ENCODE measurements at regions not wholly inside any gene's neighbourhood (a gene's known extent, or its start where the extent isn't known, plus 50 kb on each side); places are given as distances from the start of the nearest gene placed in this dataset.

GRCh38 chr2:189267925-189268579 lies 88.5 kb upstream of the COL5A2 start:
- DNase-seq (ENCODE audit: low spot score) (no peak), ATAC-seq (no peak)

GRCh38 chr2:189268763-189269162 lies 89.2 kb upstream of the COL5A2 start:
- no peak for ATAC-seq

GRCh38 chr2:189273734-189274133 lies 94.2 kb upstream of the COL5A2 start:
- DNase-seq (ENCODE audit: low spot score) (no peak), ATAC-seq (no peak)

More at GRCh38 chr2:189268763-189269162, 89.2 kb upstream of the COL5A2 start:
- DNase-seq (ENCODE audit: low spot score): no peak

- DNase-seq (ENCODE audit: low spot score): no peak
- ATAC-seq: no peak
Measured at GRCh38 chr2:189274361-189274760, 94.8 kb upstream of the COL5A2 start.

GRCh38 chr2:189276277-189276676 lies 96.7 kb upstream of the COL5A2 start:
- no peak for ATAC-seq
- DNase-seq (ENCODE audit: low spot score): no peak

GRCh38 chr2:189281201-189281600 lies 101.6 kb upstream of the COL5A2 start:
- ATAC-seq (no peak), DNase-seq (ENCODE audit: low spot score) (no peak)

- DNase-seq (ENCODE audit: low spot score) (no peak), ATAC-seq (no peak)
Measured at GRCh38 chr2:189285349-189285748, 105.8 kb upstream of the COL5A2 start.

- DNase-seq (ENCODE audit: low spot score) (no peak), ATAC-seq (no peak)
Measured at GRCh38 chr2:189285962-189286645, 106.5 kb upstream of the COL5A2 start.

- ATAC-seq (no peak), DNase-seq (ENCODE audit: low spot score) (no peak)
Measured at GRCh38 chr2:189287363-189287762, 107.8 kb upstream of the COL5A2 start.

GRCh38 chr2:189287982-189288521 lies 108.5 kb upstream of the COL5A2 start:
- DNase-seq (ENCODE audit: low spot score): no peak
- peak; percentile 91 for ATAC-seq

- no peak for ATAC-seq
- DNase-seq (ENCODE audit: low spot score): no peak
Measured at GRCh38 chr2:189291460-189291859, 111.9 kb upstream of the COL5A2 start.

- ATAC-seq (no peak), DNase-seq (ENCODE audit: low spot score) (no peak)
Measured at GRCh38 chr2:189293164-189293563, 113.6 kb upstream of the COL5A2 start.

GRCh38 chr2:189297446-189297845 lies 117.9 kb upstream of the COL5A2 start:
- no peak for DNase-seq (ENCODE audit: low spot score)

GRCh38 chr2:189298038-189298437 lies 118.5 kb upstream of the COL5A2 start:
- DNase-seq (ENCODE audit: low spot score): no peak

More at GRCh38 chr2:189297446-189297845, 117.9 kb upstream of the COL5A2 start:
- no peak for ATAC-seq

GRCh38 chr2:189298481-189298880 lies 118.9 kb upstream of the COL5A2 start:
- ATAC-seq (no peak), DNase-seq (ENCODE audit: low spot score) (no peak)

More at GRCh38 chr2:189298038-189298437, 118.5 kb upstream of the COL5A2 start:
- no peak for ATAC-seq

GRCh38 chr2:189299974-189300373 lies 120.4 kb upstream of the COL5A2 start:
- no peak for DNase-seq (ENCODE audit: low spot score)
- no peak for ATAC-seq

- DNase-seq (ENCODE audit: low spot score) (no peak), ATAC-seq (no peak)
Measured at GRCh38 chr2:189300916-189301315, 121.4 kb upstream of the COL5A2 start.

GRCh38 chr2:189302274-189302948 lies 122.8 kb upstream of the COL5A2 start:
- DNase-seq (ENCODE audit: low spot score) (no peak), ATAC-seq (no peak)

GRCh38 chr2:189304360-189304759 lies 124.8 kb upstream of the COL5A2 start:
- no peak for DNase-seq (ENCODE audit: low spot score)

GRCh38 chr2:189305291-189305943 lies 125.9 kb upstream of the COL5A2 start:
- no peak for ATAC-seq
- no peak for DNase-seq (ENCODE audit: low spot score)

More at GRCh38 chr2:189304360-189304759, 124.8 kb upstream of the COL5A2 start:
- ATAC-seq: no peak

- DNase-seq (ENCODE audit: low spot score) (no peak), ATAC-seq (peak; percentile 69)
Measured at GRCh38 chr2:189306525-189306924, 127.0 kb upstream of the COL5A2 start.

Data from left lobe of liver (tissue), 2 donors.